Large intestine (tissue), 3 donors: ENCODE measurements at regions not wholly inside any gene's neighbourhood (a gene's known extent, or its start where the extent isn't known, plus 50 kb on each side); places are given as distances from the start of the nearest gene placed in this dataset.
A peak's percentile ranks its signal among the peaks of the same experiment; 100 is the strongest.

Experiments used
- DNase-seq, 2 donors: peaks; one replicate each; pipeline versions ENCODE4 v3.0.0 to v3.0.0-alpha.2; 2013
- H3K27ac ChIP-seq: one replicate; pipeline ENCODE4 v1.5.1; 2013; ENCODE audit warnings: low read length
- H3K27me3 ChIP-seq: 2 replicates; pipeline ENCODE4 v1.6.1; 2013; ENCODE audit warnings: low read length; ENCODE audit not compliant: control insufficient read depth, insufficient read depth
- H3K36me3 ChIP-seq: 2 replicates; pipeline ENCODE4 v1.6.1; 2013; ENCODE audit warnings: low read length; ENCODE audit not compliant: control insufficient read depth, insufficient read depth
- H3K4me1 ChIP-seq: one replicate; pipeline ENCODE4 v1.6.1; 2013; ENCODE audit warnings: low read length; ENCODE audit not compliant: control insufficient read depth, insufficient read depth
- H3K4me3 ChIP-seq: one replicate; pipeline ENCODE4 v1.5.1; 2013; ENCODE audit warnings: low read length
- H3K9me3 ChIP-seq: one replicate; pipeline ENCODE4 v1.6.1; 2013; ENCODE audit warnings: mild to moderate bottlenecking, low read depth, low read length, moderate library complexity; ENCODE audit not compliant: control insufficient read depth
- WGBS: methylation state at CpG from one replicate; pipeline ENCODE4 v1.1.5; 2013; ENCODE audit warnings: low lambda C conversion rate; ENCODE audit not compliant: insufficient coverage; 5-methylcytosine and 5-hydroxymethylcytosine counted together

DNA sequence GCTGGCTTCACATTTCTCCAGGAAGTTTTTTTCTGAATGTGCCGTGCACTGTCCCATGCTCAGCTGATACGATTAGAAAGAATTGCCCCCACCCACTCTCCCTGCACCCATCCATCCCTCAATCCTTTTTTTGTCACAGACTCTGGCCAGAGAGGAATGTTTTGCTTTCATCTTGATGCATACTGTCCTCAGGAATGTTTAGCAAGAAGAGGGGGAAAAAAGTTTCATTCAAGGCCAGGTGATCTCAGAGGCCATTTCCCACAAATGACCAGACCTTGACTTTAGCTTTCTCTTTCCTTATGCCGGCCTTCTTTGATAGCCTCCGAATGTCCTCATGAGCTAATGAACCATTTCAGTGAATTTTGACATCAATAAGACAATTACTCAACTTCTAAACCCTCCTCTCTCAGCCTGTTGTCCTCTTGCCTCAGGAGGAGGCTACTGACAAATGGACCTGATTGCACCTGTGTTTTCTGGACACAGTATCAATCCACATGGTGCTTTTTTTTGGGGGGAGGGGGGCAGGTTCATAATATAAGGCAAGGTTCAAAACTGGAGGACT is 105.0 kb upstream of the KLF6 start:
- Histone ChIP-seq H3K36me3 (no peaks in the 10 kb centered on the region), H3K27ac (no peak overlapping the region), H3K27me3 (no peaks in the 10 kb centered on the region), H3K4me3 (no peak overlapping the region), H3K9me3 (no peaks in the 10 kb centered on the region), H3K4me1 (peaks cover 15% of the 10 kb centered on the region)
- no peak for DNase-seq
- 100% methylated on average over 1 of the region's 4 CpGs for WGBS

DNA sequence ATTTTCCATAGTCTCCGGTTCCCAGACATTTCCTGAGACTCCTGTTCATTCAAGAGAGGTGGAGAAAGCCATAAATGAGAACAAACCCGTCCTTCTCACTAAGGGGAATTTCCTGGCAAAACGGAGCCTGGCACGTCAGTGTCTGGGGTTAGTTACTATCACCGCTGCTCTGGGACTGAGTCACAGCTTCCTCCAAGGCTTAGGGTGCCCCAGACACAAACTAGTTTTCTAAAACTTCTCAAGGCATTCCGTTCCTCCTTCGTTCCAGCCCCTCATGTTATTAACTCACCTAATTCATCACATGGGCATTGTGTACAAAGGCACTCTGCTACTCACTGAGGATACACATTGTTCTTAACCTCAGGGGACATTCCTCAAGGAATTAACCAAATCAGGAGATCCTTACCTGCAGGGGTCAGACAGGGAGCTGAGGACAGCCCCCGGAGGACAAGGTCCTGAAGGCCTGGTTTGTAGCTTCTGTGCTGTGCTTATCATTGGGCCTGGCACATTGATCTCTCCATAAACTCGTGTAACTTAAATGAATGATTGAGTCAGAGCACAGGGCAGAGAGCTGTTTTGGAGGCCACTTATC is 103.0 kb upstream of the KLF6 start:
- Histone ChIP-seq H3K27me3 (no peaks in the 10 kb centered on the region), H3K9me3 (no peaks in the 10 kb centered on the region), H3K4me3 (no peak overlapping the region), H3K36me3 (no peaks in the 10 kb centered on the region), H3K27ac (peak overlapping the region; percentile 72), H3K4me1 (peaks cover 15% of the 10 kb centered on the region)
- WGBS, result 52% methylated on average over 2 of the region's 9 CpGs
- peak; percentile 70 to 86 for DNase-seq

DNA sequence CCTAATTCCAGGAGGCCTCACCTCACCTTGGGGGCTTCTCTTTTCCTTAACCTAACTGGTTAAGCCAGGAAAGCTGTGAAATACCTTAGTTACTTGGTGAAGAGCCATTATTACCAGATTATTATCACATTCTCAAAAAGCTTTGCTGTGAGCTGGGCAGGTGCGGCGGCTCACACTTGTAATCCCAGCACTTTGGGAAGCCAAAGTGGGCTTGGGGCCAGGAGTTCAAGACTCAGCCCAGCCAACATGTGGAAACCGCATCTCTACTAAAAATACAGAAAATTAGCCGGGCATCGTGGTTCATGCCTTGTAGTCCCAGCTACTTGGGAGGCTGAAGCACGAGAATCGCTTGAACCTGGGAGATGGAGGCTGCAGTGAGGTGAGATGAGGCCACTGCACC is 102.4 kb upstream of the KLF6 start:
- no peak overlapping the region for H3K4me3 ChIP-seq
- no peaks in the 10 kb centered on the region for H3K36me3 ChIP-seq
- H3K9me3 ChIP-seq, result no peaks in the 10 kb centered on the region
- peaks cover 15% of the 10 kb centered on the region for H3K4me1 ChIP-seq
- no peaks in the 10 kb centered on the region for H3K27me3 ChIP-seq
- peak overlapping the region; percentile 72 for H3K27ac ChIP-seq
- DNase-seq, result no peak
- WGBS, result no CpG with 5 or more reads among the region's 7 CpGs

DNA sequence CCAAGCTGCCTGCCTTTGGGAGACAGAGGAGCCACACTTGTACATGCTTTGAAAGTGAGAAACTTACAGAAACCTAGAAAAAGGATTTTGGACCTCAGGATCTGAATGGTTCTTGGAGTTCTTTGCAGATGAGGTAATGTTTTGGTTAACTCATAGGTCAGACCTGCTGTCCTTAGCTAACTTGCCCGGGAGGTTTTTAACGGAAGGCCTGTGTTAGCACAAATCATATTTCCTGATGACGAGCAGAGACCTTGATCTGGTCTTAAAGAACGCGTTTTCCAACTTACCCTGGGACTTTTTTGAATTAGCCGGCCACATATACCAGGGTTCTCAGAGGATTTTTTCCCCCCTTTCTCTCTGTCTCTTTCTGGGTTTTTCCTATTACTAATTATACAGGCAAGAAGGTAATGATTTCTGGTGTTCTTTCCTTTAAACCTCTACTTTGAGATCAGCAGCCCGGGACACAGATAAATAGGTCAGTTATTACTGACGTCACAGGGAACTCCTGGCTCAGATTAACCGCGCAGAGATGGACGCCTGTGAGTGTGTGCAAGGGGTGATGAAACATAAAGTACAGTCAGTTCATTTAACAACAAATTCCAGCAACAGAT is 101.7 kb upstream of the KLF6 start:
- Histone ChIP-seq H3K27ac (peak overlapping the region; percentile 72), H3K9me3 (no peaks in the 10 kb centered on the region), H3K4me1 (peaks cover 15% of the 10 kb centered on the region), H3K4me3 (no peak overlapping the region), H3K27me3 (no peaks in the 10 kb centered on the region), H3K36me3 (no peaks in the 10 kb centered on the region)
- peak; percentile 82 to 93 for DNase-seq
- WGBS, result 0% methylated on average over 1 of the region's 11 CpGs

DNA sequence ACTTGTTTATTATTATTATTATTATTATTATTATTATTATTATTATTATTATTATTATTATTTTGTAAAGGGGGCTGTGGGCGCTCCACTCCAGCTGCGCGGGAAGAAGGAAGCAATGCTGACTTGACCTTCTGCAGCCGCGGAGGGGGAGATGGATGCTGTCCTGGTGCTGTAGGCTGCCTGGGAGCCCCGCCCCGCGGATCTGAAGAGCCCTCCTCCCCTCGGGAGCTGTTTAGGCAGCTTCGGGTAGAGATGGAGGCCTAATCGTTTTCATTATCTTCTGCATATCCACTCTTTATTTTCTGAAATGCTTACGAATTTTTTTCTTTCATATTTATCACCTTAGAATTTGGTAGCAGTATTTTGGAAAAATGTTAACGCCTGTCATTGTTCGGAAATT is 101.2 kb upstream of the KLF6 start:
- Histone ChIP-seq H3K27ac (peak overlapping the region; percentile 72), H3K4me1 (peaks cover 15% of the 10 kb centered on the region), H3K27me3 (no peaks in the 10 kb centered on the region), H3K9me3 (no peaks in the 10 kb centered on the region), H3K4me3 (no peak overlapping the region), H3K36me3 (no peaks in the 10 kb centered on the region)
- no peak for DNase-seq
- WGBS, result no CpG with 5 or more reads among the region's 14 CpGs

DNA sequence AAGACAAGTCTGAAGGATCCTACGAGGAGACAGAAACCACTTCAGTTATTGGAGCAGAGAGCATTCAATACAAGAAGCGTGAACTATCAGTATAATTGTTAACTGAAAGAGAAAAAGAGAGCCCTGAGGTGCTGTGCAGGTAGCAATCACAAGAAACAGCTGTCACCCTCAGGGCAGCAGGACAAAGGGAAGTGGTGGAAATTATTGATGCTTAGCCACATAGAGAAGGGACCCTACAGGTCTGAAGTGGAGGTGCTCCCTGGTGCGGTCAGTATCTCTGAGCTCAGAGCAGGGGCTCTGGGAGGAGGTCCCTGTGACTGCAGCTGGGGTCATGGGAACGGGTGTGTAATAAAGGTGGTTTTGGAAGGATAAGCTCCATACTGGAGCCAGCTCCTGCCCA is 97.8 kb upstream of the KLF6 start:
- Histone ChIP-seq H3K4me1 (peaks cover 15% of the 10 kb centered on the region), H3K4me3 (no peak overlapping the region), H3K9me3 (no peaks in the 10 kb centered on the region), H3K27me3 (no peaks in the 10 kb centered on the region), H3K27ac (no peak overlapping the region), H3K36me3 (no peaks in the 10 kb centered on the region)
- 100% methylated on average over 1 of the region's 4 CpGs for WGBS
- DNase-seq, result no peak

DNA sequence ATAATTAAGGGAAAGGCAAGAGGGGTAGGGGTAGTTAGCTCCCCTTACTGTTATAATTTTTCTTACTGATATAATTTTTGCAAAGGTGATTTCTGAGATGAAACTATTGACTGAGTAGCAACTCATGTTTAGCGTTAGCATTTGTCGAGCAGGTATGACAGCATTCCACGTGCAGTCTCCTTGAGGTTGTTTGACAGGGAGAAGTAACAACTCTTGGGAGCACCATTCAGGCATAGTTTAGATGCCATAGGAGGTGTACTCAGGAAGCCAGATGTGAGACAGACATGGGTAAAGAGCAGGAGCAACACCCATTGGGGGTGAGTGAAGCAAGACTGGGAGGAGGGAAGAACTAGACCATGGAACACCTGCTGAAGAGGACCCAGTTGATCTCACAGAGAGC is 96.6 kb upstream of the KLF6 start:
- Histone ChIP-seq H3K9me3 (no peaks in the 10 kb centered on the region), H3K4me1 (peaks cover 9% of the 10 kb centered on the region), H3K27me3 (no peaks in the 10 kb centered on the region), H3K27ac (no peak overlapping the region), H3K4me3 (no peak overlapping the region), H3K36me3 (no peaks in the 10 kb centered on the region)
- no peak for DNase-seq
- no CpG with 5 or more reads among the region's 3 CpGs for WGBS

DNA sequence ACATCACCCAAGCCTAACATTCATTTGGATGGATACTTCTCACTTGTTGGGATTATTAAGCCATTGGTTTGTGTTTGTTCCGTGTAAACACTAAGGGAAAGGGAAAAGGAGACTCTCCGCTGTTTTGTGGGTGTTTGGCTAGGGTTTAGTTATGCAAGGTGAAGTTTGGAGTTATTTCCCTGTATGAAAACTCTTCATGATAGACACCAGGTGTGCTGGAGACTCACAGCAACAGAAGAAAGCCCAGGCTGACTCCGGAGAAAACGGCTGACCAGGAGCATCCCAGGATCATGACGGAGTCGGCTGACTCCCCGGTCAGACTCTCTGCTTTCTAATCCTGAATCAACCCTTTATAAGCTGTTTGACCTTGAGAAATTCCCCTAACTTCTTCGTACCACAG is 94.1 kb upstream of the KLF6 start:
- H3K4me1 ChIP-seq, result peaks cover 2% of the 10 kb centered on the region
- H3K36me3 ChIP-seq, result no peaks in the 10 kb centered on the region
- H3K27ac ChIP-seq, result no peak overlapping the region
- no peak overlapping the region for H3K4me3 ChIP-seq
- WGBS, result no CpG with 5 or more reads among the region's 8 CpGs
- H3K9me3 ChIP-seq, result no peaks in the 10 kb centered on the region
- no peaks in the 10 kb centered on the region for H3K27me3 ChIP-seq
- no peak for DNase-seq

DNA sequence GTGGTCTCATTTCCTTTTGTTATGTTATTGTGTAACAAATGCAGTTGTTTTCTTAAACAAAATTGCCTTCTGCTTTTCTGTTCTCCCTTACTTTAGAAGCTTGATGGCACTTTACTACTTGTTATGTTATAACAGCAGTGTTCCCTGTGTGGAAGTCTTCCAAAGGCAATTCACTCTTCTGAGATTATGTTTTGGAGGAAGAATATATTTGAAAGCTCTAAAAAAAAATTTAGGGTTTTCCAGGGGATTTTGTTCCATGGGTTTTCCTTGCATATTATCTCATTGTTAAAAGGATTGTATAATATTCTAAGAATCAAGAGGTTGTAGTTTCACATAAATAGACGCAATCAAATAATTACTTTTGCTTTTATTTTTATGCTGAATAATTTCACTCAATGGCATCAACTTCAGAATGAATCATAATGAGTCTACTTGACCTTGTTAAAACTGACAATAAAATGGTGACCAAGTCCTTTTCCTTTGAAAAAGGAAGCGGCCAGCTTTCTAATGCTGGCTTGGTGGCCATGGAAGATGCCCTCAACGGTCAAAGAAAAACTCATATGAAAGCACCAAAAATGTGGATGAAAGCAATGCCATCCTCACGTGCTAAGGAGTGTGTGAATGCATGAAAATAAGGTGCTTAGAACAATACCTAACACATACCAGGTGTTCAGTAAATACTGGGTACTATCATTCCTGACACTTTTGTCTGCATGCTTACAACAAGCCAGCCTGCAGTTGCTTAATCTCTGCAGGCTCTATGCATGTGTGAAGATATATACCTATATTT is 92.4 kb upstream of the KLF6 start:
- no peak for DNase-seq
- Histone ChIP-seq H3K9me3 (no peaks in the 10 kb centered on the region), H3K27ac (no peak overlapping the region), H3K4me3 (no peak overlapping the region), H3K27me3 (no peaks in the 10 kb centered on the region), H3K36me3 (no peaks in the 10 kb centered on the region), H3K4me1 (peaks cover 10% of the 10 kb centered on the region)
- WGBS, result 100% methylated on average over 1 of the region's 4 CpGs

DNA sequence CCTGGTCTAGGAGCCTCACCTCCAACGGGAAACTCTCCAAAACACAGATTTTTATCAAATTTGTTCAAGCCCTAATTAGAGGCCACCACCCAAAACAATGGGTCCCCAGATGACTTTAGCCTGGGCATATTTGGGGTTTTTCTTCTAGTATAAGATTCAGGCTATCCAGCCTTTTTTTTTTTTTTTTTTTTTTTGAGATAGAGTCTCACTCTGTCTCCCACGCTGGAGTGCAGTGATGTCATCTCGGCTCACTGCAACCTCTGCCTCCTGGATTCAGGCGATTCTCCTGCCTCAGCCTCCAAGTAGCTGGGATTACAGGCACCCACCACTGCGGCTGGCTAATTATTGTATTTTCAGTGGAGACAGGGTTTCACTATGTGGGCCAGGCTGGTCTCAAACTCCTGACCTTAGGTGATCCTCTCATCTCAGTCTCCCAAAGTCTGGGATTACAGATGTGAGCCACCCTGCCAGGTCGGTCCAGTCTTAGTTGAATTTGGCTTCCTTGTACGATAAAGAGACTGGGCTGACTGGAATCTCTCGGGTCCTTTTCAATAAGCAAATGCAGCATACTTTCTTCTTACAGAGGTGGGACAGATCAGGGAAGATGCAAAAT is 91.4 kb upstream of the KLF6 start:
- Histone ChIP-seq H3K9me3 (no peaks in the 10 kb centered on the region), H3K27me3 (no peaks in the 10 kb centered on the region), H3K4me1 (peaks cover 16% of the 10 kb centered on the region), H3K36me3 (no peaks in the 10 kb centered on the region), H3K4me3 (no peak overlapping the region), H3K27ac (no peak overlapping the region)
- WGBS, result no CpG with 5 or more reads among the region's 8 CpGs
- DNase-seq, result no peak
